Left ventricle myocardium inferior (tissue), 1 donor: ENCODE measurements at regions not wholly inside any gene's neighbourhood (a gene's known extent, or its start where the extent isn't known, plus 50 kb on each side); places are given as distances from the start of the nearest gene placed in this dataset.

Experiments
- DNase-seq: peaks from one replicate; pipeline ENCODE4 v3.0.0-alpha.2; 2020
- H3K27ac ChIP-seq: fragments of 200-600 bp; replicated peaks from 2 replicates; pipeline ENCODE4 v1.8.0; 2021
- H3K27me3 ChIP-seq: fragments of 200-600 bp; 2 replicates; pipeline ENCODE4 v1.8.0; 2021; ENCODE audit warnings: low read depth
- H3K36me3 ChIP-seq: fragments of 200-600 bp; 2 replicates; pipeline ENCODE4 v1.8.0; 2021
- H3K4me1 ChIP-seq: fragments of 200-600 bp; 2 replicates; pipeline ENCODE4 v1.8.0; 2021
- H3K4me3 ChIP-seq: fragments of 200-600 bp; 2 replicates; pipeline ENCODE4 v1.8.0; 2021; ENCODE audit warnings: mild to moderate bottlenecking, moderate library complexity
- H3K9me3 ChIP-seq: fragments of 200-600 bp; replicated peaks from 2 replicates; pipeline ENCODE4 v1.8.0; 2021
- CTCF ChIP-seq: fragments of 200-600 bp; IDR thresholded peaks from 2 replicates; pipeline ENCODE4 v1.8.0; 2021; ENCODE audit warnings: antibody characterized with exemption, mild to moderate bottlenecking, borderline replicate concordance
- intact Hi-C: fragments of 100-400 bp; cut with micrococcal nuclease; formaldehyde crosslinking; loops from one replicate; pipeline ENCODE4 v1.11.0; 2022
- donor health status: DM: no; HTN: yes; CAD: no; lungs with severe emphysema.

GRCh38 chrX:150163221-150163930 lies 199.7 kb upstream of the MAMLD1 start:
- no peaks in the 10 kb centered on the region for H3K4me1 ChIP-seq
- H3K27me3 ChIP-seq: no peaks in the 10 kb centered on the region
- H3K9me3 ChIP-seq: no peaks in the 10 kb centered on the region
- no peak overlapping the region for H3K4me3 ChIP-seq
- H3K36me3 ChIP-seq: no peaks in the 10 kb centered on the region
- no peak for TF ChIP-seq CTCF
- DNase-seq: no peak
- intact Hi-C loops: no loop called here
- H3K27ac ChIP-seq: no peak overlapping the region

DNA sequence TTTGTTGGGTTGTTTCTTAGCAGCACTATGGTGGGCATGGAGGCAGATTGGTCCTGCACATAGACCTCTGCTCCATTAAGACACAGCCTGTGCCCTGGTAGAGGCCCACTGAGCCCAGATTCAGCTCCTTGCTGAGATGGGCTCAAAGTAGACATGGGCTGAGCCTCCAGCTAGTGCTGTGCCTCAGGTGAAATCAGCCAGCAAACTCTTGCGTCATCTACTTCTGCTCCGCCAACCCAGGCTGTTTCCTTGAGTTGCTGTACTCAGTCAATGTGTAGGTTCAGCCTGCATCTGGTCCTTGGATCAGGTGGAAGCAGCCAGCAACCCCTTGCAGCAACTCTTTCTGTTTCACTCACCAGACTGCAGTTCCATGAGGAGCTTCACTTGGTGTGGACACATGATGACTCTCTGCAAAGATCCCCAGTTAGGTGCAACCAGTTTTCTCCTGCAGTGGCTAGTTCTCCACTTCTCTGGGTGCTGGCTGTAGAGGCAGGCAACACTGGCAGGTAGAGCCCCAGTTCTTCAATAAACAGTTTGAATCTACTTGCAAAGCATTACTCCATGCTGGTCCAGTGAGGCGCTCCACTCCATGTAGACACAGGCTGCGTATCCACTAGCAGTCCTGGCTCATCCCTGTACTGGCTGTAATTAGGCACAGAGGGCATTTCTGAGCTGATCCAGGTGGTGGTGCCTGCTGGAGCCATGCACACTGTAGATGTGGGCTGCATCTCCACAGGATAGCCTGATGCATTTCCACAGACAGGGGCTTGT lies 199.0 kb upstream of the MAMLD1 start:
- Histone ChIP-seq H3K4me3 (no peak overlapping the region), H3K36me3 (no peaks in the 10 kb centered on the region), H3K27me3 (no peaks in the 10 kb centered on the region), H3K9me3 (no peaks in the 10 kb centered on the region), H3K27ac (no peak overlapping the region), H3K4me1 (no peaks in the 10 kb centered on the region)
- no peak for DNase-seq
- intact Hi-C loops: no loop called here
- TF ChIP-seq CTCF: no peak

- DNase-seq: no peak
- H3K4me1 ChIP-seq: no peaks in the 10 kb centered on the region
- no peaks in the 10 kb centered on the region for H3K36me3 ChIP-seq
- no peak for TF ChIP-seq CTCF
- intact Hi-C loops: no loop called here
- no peaks in the 10 kb centered on the region for H3K27me3 ChIP-seq
- H3K4me3 ChIP-seq: no peak overlapping the region
- no peak overlapping the region for H3K27ac ChIP-seq
- no peaks in the 10 kb centered on the region for H3K9me3 ChIP-seq
Observed at GRCh38 chrX:150164971-150165600, 198.0 kb upstream of the MAMLD1 start.

DNA sequence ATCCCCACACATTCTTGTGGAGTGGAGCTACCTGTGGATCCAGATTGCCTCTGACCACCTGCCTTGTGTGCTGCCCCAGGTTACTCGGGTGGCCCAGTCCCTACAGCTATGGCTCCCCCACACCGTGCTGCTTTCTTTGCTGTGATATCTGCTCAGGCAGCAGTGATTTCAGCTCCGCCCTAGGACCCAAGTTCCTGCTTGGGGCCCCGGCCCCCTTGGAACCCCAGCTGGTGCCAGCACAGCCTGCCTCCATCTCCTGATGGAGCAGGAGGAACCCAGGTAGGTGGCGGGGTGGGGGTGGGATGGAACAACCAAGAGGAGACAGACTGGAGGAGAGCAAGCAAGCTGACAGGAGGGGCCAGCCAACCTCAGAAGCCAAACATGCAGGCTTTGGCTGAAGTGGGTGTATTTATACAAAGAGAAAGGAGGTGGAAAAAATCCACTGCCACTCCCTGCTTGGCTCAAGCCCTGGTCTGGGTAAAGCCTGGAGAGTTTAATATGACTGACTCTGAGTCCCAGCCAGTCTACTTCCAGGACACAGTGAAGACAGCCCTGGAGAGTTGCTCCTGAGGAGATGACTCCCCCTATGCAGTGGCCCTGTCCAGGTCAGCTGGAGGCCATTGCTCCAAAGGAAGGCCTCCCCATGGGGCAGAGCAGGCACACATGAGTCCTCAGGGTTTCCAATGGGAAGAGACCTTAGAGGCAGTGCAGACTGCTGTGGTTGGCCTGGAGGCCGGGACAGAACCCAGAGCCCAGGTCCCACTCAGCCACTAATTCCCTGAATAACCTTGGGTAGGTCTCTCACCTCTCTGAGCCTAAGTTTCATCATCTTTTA lies 197.1 kb upstream of the MAMLD1 start:
- no peaks in the 10 kb centered on the region for H3K36me3 ChIP-seq
- no peak for DNase-seq
- no peaks in the 10 kb centered on the region for H3K4me1 ChIP-seq
- H3K27me3 ChIP-seq: no peaks in the 10 kb centered on the region
- H3K9me3 ChIP-seq: no peaks in the 10 kb centered on the region
- no peak for TF ChIP-seq CTCF
- no peak overlapping the region for H3K4me3 ChIP-seq
- intact Hi-C loops: no loop called here
- H3K27ac ChIP-seq: no peak overlapping the region
